NCI-H187 (cell line): ENCODE measurements at regions not wholly inside any gene's neighbourhood (a gene's known extent, or its start where the extent isn't known, plus 50 kb on each side); places are given as distances from the start of the nearest gene placed in this dataset.
A peak's percentile ranks its signal among the peaks of the same experiment; 100 is the strongest.

Experiments
- DNase-seq, 2 experiments: peaks; one replicate each; lab custom pipeline; 2025; lab: John Stamatoyannopoulos, UW

GRCh38 chr4:123266221-123266620 lies 130.4 kb upstream of the SPRY1 start:
- no peak for DNase-seq

- no peak for DNase-seq
Observed at GRCh38 chr4:123278755-123279154, 117.8 kb upstream of the SPRY1 start.

DNA sequence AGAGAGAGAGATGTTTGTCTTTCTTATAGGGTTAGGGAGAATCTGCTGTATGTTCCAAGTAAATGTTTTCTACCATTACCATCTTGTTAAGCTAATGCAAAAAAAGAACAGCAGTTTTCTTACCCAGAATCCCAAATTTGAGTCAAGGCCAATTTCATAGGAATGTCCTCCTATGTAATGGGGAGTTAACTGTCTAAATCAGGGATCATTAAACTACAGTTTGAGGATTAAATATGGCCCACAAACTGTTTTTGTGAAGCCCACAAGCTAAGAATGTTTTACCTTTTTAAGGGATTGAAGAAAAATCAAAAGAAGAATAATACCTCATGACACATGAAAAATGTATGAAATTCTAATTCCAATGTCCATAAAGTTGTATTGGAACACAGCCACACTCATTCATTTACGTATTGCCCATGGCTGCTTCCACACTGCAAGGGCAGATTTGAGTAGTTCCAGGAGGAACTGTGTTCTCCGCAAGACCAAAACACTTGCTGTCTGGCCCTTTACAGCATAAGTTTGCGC lies 113.2 kb upstream of the SPRY1 start:
- DNase-seq, result no peak

DNA sequence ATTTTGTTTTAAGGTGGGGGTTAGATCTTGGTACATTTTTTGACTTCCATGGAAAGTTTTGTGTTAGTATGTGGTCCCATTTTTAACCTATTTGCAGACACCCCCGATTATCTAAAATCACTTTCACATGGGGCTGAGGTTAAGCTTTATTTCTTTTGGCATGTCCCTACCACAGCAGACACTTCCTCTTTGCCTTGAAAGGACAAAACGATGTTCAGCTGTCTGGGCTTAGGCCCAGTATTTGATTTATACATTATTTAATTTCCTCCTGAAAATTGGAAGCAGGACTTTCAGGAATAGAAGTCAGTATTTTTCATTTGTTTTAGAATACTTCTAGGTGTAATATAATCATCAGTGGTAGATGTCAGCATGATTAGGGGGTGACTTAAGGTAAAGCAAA lies 112.4 kb upstream of the SPRY1 start:
- no peak for DNase-seq

DNA sequence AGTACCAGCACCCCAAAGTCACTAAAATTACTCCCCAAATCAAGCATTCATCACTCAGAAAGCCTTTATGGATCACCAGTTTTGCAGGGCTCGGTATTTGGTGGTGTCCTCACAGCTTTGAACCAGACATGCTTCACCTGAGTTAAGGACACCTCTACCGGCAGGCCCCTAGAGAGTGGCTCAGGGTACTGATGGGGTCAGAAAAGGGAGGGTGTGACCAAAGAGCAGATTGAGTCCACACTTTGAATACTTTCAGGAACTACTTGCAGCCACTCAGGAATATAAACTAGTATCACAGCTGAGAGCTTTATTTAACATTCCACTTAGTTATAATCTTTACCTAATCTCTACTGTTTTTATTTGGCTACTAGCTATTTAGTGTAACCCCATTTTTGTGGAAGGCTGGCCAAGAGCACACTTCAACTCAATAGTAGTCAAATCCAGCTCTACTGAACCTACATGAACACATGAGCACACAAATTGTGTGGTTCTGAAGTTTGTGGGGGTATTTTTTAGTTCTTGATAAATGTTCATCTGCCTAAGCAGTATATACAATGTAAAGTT lies 109.6 kb upstream of the SPRY1 start:
- DNase-seq, result no peak

- DNase-seq, result no peak
Observed at GRCh38 chr4:123288309-123289025, 108.1 kb upstream of the SPRY1 start.

DNA sequence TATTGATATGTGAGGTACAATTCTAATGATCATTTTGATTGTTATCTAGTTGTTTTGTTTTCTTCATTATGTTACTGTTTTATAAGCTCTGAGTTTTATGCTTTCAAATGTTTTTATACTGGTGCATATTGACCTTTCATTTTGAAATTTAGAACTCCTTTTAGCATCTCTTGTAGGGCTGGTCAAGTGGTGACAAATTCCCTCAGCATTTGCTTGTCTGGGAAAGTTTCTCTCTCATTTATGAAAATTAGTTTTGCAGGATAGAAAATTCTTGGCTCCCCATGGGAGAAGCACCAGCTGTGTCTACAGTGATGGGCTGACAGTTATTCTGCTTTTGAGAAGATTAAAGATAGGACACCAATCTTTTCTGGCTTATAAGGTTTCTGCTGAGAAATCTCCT lies 105.3 kb upstream of the SPRY1 start:
- DNase-seq, result no peak

DNA sequence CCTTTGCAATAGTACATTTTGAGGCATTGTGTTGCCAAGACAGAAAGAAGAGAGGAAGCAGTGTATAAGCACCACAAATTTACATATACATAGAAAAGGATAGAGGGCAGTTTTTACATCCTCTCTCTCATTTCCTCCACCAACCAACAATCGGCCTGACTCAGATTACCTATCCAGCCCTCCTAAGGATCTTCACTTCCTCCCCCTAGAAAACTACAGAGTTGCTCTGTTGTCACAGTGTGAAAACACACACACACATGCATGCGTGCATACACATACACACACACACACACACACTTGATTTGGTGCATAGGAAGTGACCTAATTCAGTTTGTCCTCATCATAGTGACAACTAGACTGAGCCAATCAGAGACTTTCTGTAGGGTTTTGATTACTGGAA lies 98.8 kb upstream of the SPRY1 start:
- DNase-seq, result no peak

DNA sequence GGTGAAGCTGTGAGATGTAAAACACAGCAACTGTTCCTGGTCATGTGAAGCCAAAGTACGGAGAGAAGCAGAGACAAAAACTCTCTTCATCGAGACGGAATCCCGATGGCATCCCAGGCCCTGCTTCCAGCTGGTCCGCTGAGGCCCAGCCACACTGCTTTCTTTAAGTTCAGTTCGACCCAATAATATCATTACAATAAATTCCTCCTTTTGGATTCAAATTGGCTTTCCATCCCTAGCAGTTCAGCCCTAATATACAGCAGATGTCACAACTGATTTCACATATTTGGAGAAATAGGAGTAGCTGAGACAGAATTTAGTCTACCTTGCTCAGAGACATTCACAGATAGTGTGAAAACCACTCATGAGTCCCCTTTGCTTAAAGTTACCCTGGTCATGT lies 98.3 kb upstream of the SPRY1 start:
- DNase-seq, result no peak

DNA sequence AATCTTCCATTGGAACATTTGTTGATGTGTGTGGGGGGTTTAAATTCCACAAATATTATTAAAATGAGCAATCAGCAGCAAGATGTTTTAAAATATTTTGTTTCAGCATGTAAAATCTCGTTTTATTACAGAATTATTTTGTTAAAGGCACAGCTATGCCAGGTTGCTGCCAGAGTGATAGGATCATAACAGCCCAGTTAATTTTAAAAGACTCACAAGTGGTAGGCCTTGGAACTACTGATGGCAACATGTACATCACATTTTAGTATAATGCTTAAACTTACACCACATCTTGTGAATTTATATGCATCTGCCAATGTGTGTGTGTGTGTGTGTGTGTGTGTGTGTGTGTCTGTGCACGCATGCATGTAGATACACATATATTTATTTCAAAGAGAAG lies 97.8 kb upstream of the SPRY1 start:
- no peak for DNase-seq

DNA sequence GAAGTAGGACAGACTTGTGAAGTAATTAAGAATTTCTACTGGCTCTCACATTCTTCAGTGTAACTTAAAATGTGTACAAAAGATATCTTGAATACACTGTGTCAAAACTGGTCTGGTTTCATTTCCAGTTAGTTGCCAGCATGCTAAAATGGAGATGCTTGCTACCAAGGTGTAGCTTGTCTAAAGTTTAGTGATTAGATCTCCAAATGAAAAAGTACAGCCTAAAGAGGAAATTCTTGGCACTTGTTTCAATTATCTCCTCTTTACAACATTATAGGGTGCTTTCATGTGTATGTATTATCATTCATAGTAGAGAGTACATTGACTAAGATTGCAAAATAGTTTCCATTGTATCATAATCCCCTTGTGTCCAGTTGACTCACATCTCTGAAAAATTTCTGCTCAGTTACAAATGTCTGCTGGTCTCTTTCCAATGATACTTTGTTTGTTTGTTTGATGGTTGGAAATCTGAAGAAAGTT lies 97.3 kb upstream of the SPRY1 start:
- no peak for DNase-seq

GRCh38 chr4:123300222-123301039 lies 96.2 kb upstream of the SPRY1 start:
- DNase-seq, result no peak

- no peak for DNase-seq
Observed at GRCh38 chr4:123301923-123302322, 94.7 kb upstream of the SPRY1 start.

- peak; percentile 76 to 79 for DNase-seq
Observed at GRCh38 chr4:123304151-123304964, 92.2 kb upstream of the SPRY1 start.

- DNase-seq, result no peak
Observed at GRCh38 chr4:123305736-123306135, 90.9 kb upstream of the SPRY1 start.

DNA sequence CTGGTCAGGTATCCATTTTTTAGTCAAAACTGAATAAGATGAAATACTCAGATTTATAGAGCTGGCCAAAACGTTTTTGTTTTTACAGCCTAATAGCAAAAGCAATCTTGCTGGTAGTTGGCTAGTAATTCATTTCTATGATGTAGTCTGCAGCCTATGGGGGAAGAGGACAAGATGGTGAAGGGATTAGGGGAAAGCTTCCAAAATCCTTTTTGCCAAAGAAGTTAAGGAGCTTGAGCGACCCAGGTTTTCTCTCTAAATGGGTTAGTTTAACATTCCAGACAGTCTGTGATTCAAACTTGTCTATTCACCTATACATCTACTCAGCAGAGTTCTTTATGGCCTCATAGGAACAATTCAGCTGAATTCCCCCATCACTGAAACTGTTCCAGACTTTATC lies 89.8 kb upstream of the SPRY1 start:
- no peak for DNase-seq

- DNase-seq, result no peak
Observed at GRCh38 chr4:123308667-123309066, 87.9 kb upstream of the SPRY1 start.

DNA sequence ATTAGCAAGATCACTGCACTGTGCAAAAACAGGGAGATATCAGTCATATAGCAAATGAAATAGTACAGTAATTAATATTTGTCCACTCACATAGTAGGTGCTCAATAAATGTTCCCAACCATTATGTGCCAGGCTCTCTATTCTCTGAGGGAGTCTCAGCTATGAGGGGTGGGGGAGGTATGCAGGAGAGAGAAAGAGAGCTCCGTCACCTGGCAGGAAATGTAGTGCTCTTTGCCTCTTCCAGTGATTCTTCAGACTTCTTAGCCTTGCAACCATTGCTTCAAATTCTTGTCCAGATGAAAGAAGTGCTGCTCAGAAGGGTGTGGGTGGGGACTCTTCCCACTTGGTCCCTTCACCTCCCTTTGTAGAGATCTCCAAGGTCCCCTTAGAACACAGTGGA lies 84.5 kb upstream of the SPRY1 start:
- no peak for DNase-seq

DNA sequence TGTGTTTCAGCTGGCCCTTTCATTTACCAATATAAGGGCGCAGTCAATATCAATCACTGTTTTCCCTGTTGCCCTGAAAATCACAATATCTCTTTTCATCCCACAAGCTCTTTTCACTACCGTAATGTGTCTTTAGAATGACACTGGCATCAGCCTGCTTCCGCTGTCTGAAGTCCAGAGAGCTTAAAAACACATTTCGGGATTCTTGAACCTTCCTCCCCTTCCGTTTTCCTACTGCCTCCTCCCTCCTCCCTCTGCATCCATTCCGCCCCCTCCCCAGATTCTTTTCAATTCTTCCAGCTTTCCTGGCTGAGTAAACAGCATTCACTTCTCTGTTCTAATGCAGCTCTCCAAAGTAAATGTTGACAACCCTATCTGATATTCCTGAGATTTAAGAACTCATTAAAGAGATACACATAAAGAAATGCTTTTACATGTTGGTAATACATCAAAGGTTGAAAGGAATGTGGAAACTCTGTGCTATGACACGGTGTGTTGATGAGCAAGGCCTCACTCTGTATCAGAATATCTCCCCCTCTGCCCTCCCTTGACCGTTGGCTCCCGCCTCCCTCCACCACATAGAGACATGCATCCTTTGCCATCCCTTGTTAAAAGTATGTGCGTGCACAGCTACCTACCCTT lies 83.5 kb upstream of the SPRY1 start:
- no peak for DNase-seq

DNA sequence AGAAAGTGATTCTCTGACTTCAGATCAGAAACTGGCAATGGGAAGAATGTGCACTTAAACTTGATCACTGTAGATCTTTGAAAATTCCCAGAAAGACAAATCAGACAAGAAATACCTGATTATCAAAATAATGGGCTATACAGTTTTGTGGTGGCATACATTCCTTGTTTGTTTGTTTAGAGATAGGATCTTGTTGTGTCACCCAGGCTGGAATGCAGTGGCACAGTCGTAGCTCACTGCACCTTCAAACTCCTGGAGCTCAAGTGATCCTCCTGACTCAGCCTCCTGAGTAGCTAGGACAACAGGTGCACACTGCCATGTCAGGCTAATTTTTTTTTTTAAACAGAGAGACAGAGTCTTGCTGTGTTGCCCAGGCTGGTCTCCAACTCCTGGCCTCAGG lies 81.0 kb upstream of the SPRY1 start:
- no peak for DNase-seq

- no peak for DNase-seq
Observed at GRCh38 chr4:123317211-123317610, 79.4 kb upstream of the SPRY1 start.

GRCh38 chr4:123319639-123320038 lies 77.0 kb upstream of the SPRY1 start:
- no peak for DNase-seq
